Left renal cortex interstitium (tissue), 4 donors: ENCODE measurements at regions not wholly inside any gene's neighbourhood (a gene's known extent, or its start where the extent isn't known, plus 50 kb on each side); places are given as distances from the start of the nearest gene placed in this dataset.

Source experiments
- DNase-seq, 4 donors: peaks; one replicate each; pipeline ENCODE4 v3.0.0-alpha.2; 2013; ENCODE audit warnings: low read depth in 4 of 4, low spot score in 2 of 4, missing footprints in 1 of 4

DNA sequence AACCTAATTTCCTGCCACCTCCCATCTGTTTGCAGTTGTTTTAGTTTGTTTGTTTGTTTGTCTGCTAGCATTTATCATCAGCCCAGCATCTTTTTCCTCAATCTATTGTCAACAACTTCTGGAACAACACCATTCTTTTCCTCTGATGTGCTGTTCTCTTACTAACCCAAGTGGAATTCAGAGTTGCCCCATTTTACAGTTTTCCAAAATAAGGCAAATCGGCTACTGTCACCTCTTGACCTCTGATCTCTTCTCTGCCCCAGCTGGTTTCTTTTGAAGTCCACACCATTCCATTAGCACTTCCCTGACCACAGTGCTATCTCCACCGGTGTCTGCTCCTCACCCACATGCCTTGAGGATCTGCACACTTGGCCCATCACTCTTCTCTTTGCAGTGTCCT lies 102.4 kb downstream of the EFNB2 start:
- DNase-seq = no peak

GRCh38 chr13:106432636-106433035 lies 102.8 kb downstream of the EFNB2 start:
- DNase-seq = no peak

DNA sequence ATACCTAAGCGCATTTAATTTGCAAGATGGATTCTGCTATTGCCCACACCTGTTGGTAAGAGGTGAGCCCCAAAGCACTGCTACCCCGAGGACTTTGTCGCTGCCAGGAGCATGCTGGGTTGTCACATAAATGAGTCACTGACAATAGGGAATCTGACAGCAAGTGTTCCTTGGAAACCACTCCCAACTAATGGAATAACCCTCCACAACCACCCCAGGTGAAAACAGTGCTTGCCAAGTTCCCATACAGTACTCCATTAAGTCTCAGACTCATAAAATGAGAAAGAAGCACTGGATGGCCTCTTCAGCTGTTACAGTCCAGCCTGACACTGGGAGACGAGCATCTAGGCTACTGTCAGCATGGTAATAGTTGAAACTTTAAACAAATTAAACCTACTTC lies 108.6 kb downstream of the EFNB2 start:
- DNase-seq = no peak

- peak in 1 of 4 donors; percentile 24 for DNase-seq
Measured at GRCh38 chr13:106425661-106426060, 109.8 kb downstream of the EFNB2 start.

DNA sequence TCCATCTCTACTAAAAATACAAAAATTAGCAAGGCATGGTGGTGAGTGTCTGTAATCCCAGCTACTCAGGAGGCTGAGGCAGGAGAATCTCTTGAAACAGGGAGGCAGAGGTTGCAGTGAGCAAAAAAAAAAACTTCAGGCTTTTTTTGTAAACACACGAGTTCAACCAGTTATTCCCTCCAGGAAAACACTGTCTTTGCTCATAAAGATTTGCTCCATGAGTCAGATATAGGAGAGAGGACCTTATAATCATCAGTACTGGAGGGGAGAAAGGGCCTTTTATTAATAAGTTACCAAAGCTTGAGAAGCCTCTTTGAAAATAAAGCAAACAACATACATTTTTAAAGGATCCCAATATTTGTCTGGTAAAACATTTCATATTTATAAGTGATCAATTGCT lies 110.7 kb downstream of the EFNB2 start:
- no peak for DNase-seq

DNA sequence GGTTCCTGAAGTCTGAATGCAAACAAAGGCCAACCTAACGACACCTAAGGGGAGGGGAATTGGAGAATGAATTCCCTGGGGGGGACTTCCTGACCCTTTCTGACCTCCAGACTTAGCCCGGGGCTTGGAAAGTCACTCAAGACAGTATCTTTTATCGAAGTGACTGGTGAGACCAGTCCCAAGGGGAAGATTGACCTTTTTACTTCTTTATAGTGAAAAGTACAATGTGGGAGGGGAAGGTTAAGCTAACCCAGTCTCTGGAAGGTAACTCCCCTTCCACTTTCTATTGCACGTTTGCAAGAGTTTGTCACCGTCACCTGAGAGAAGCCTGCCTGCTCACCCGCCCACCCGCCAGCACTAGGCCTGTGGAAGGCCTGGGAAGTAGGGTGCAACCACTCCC lies 111.9 kb downstream of the EFNB2 start:
- DNase-seq = no peak

DNA sequence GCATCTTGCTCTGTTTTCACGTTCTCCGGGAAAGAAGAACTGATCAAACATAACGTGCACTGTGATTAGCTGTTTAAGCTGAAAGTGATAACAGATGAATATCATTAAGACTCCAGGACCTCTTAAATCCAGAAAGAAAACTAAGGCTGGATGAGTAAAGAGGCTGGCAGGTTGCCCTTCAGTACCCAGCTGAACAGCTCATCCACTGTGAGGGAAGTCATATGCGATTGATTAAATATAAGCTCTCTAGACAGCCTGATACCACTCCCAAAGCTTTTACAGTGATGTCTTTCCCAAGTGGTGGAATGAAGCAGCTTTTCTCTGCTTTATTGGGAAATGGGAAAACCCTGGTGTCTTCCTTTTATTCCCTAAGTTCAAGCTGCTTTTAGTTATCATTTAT lies 116.9 kb downstream of the EFNB2 start:
- no peak for DNase-seq

DNA sequence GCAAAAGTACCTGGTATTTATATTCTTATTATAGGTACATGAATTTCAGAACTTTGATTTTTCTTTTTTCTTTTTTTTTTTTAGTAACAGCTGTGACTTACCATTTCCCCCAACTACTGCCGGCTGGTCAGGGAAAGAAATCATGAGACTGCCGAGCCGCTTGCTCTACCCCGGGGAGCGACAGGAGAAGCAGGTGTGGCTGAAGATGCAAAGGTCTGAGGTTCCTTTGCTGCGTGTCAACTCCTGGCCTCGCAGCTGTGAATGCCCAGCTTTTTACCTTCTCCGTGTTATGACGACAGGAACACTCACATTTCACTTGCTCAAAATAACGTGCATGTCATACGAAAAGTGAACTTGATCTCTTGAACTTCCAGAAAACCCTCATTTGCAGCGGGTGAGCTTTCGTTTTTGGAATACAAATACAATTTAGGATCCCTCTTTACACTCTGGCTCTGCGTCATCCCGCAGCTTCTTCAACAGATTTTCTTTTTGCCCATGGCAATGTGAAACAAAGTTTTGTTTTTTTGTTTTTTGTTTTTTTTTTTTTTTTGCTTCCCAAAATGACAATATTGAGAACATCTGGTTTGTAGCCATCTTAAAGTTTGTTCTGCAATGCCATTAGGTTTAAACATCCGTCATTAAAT lies 117.9 kb downstream of the EFNB2 start:
- DNase-seq = no peak

DNA sequence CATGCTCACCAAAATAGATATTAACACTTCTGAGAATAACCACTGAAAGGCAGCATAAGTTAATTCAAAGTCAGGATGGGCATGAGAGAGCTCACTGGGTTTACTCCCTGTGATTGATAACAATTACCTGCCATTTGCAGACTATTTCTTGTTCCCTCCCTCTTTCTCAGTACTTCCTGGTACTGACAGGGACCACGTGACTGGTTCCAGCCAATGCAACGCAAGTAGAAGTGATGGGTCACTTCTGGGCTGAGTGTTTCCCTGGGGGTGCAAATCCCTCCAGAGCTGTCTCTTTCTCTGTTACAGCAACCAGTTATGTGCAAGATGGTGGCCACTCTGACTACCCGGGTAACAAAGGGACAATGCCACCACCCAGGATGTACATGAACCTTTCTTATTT lies 118.8 kb downstream of the EFNB2 start:
- DNase-seq = no peak

- no peak for DNase-seq
Measured at GRCh38 chr13:106415971-106416370, 119.5 kb downstream of the EFNB2 start.

DNA sequence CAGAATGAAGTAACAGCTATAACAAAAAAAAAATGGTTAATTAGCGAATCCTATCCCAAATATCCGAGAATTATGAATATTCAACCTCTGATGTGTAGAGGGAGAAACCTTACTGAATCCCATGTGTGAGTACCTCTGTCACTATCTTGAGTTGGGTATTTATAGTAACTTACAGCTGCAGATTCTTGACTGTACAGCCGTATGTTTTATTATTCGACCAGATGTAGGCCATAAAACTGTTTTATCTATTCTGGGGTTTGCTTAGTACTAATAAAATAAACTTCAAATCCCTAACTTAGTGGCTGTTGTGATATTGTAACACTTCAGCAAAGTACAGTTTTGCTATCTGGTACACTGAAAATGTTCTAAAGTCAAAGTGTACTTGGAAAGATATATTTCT lies 120.0 kb downstream of the EFNB2 start:
- DNase-seq = peak in 1 of 4 donors; percentile 33

GRCh38 chr13:106407338-106407737 lies 128.1 kb downstream of the EFNB2 start:
- DNase-seq = no peak

GRCh38 chr13:106405731-106406130 lies 129.7 kb downstream of the EFNB2 start:
- DNase-seq = no peak

DNA sequence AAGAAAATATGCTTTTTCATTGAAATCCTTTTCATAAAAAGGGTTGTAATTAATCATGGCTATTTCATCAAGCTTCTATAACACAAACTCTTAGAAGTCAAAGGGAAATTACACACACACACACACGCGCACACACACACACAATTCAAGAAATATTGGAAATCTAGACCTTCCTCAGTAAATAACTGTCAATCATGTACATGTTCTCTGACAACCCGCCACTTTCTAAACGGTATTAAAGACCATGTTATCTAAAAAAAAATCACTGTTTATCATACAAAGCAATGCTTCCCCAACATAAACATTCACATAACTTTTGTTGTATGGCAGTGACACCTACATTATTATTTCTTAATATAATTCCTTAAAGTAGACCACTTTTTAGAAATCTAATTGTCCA lies 132.2 kb downstream of the EFNB2 start:
- no peak for DNase-seq

- no peak for DNase-seq
Measured at GRCh38 chr13:106402866-106403265, 132.6 kb downstream of the EFNB2 start.

DNA sequence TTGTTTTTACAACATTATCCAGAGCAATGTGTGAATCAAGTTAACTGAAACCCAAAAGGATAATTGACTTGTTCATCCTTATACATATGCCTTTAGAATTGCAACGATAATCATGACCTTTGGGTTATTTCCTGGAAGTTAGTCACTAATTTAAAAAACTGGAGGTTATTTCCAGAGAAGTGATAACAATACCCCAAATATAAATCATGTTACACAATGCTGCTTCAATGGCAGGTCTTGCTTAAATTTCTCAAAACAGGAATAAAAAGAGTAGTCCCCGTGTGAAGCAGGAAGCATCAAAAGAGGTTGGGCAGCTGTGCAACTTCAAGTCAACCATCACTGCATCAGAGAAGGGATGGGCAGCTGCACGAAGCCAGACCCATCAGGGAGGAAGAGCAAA lies 134.4 kb downstream of the EFNB2 start:
- DNase-seq = no peak

DNA sequence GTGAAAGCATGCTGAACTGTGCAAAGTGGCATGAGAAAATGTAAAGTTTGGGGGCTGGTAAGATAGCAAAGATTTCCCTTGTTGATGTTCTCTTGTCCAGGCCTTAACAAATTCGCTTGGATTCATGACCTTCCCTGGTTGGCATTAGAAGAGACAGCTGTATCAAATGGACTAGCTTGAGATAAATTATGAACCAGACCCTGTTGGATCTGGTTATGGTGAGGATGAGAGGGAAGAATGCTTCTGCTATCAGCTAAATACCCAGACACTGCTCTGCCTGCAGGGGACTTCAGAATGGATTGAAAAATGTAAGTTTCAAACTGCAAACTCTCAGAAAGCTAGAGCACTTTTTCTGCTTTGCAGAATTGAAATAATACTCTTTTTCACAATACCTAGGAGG lies 135.2 kb downstream of the EFNB2 start:
- DNase-seq = no peak

DNA sequence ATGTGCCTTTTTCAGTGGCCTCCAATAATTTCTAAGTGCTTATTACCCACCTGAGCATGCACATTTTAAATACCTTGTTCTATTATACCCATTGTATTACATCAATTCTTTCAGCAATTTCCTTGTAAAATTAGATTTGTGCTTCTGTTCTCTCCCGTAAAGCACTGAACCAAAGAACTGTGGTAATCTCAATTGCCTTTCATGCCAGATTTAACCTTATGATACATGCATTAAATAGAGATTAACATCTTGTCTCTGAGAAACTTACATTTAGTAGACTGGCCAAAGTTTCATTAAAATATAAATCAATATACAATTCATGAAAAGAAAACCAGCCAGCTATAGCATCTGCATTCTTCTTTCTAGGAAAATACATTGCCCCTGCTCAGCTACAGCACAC lies 137.2 kb downstream of the EFNB2 start:
- DNase-seq = no peak

GRCh38 chr13:106393776-106394175 lies 141.7 kb downstream of the EFNB2 start:
- DNase-seq = no peak

GRCh38 chr13:106391681-106392080 lies 143.8 kb downstream of the EFNB2 start:
- no peak for DNase-seq

DNA sequence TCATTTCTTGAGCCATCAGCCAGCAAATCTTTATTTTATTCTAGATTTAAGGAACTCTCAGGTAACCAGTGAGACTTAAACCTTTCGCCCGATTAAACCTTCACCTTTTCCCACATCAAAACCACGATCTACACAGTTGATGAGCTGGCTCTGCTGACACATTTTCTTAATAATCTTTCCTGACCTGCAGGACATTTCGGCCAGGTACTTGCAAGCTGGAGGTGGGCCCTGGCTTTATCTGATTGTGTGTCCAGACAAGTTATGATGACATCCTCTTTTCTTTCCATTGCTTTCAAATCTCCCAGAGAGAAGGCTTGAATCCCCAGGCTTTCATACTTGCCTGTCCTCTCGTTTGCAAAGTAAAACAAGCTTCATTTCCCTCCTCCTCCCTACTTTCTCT lies 144.2 kb downstream of the EFNB2 start:
- DNase-seq = no peak

- no peak for DNase-seq
Measured at GRCh38 chr13:106390367-106390766, 145.1 kb downstream of the EFNB2 start.

DNA sequence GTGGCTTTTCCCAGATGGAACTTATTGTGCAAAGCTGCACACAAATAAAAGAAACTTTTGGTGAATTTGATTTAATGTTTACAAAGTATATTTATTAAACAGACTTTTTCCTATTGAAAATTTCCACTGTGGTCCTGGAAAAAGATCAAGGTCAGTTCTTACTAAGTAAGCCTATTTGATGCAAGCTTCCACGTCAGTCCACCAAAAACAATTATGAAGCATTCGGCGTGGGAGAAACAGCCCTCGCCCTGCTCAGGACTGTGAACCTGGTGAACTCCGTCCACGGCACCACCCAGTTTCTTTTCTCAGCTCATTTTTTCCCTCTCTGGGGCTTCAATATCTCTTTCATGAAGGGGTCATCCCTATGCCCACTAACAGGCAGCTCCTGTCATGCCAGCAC lies 149.8 kb downstream of the EFNB2 start:
- no peak for DNase-seq
